ENCODE measurements at regions not wholly inside any gene's neighbourhood (a gene's known extent, or its start where the extent isn't known, plus 50 kb on each side); places are given as distances from the start of the nearest gene placed in this dataset.

- H3K9me3 ChIP-seq (ENCODE audit: low read length) = peaks cover 6% of the 10 kb centered on the region
- no peaks in the 10 kb centered on the region for H3K27me3 ChIP-seq (ENCODE audit: low read length)
- no peak overlapping the region for H3K27ac ChIP-seq (ENCODE audit: low read length)
- no peaks in the 10 kb centered on the region for H3K79me2 ChIP-seq (ENCODE audit: low read length)
- no peaks in the 10 kb centered on the region for H3K36me3 ChIP-seq (ENCODE audit: insufficient read depth, low read length)
- no peaks in the 10 kb centered on the region for H3K4me1 ChIP-seq (ENCODE audit: low read length)
- DNase-seq = no peak
- no peak overlapping the region for H3K4me2 ChIP-seq (ENCODE audit: low read depth, low read length, poor library complexity, severe bottlenecking)
- H2AFZ ChIP-seq (ENCODE audit: low read length) = no peak overlapping the region
- no peaks in the 10 kb centered on the region for H4K20me1 ChIP-seq (ENCODE audit: insufficient read depth, low read depth, low read length)
- no peaks in the 10 kb centered on the region for H3K9me2 ChIP-seq (replicated peaks; ENCODE audit: insufficient read depth, low read length)
- H3K9ac ChIP-seq (ENCODE audit: low read length) = no peak overlapping the region
- H3K4me3 ChIP-seq (ENCODE audit: low read length) = no peak overlapping the region
These were observed 110.4 kb upstream of the PARD3B start for GRCh38 chr2:204434660-204435462.

- H3K27ac ChIP-seq (ENCODE audit: low read length) = no peak overlapping the region
- no peak overlapping the region for H2AFZ ChIP-seq (ENCODE audit: low read length)
- no peaks in the 10 kb centered on the region for H3K27me3 ChIP-seq (ENCODE audit: low read length)
- no peaks in the 10 kb centered on the region for H3K36me3 ChIP-seq (ENCODE audit: insufficient read depth, low read length)
- peaks cover 6% of the 10 kb centered on the region for H3K9me3 ChIP-seq (ENCODE audit: low read length)
- no peaks in the 10 kb centered on the region for H3K79me2 ChIP-seq (ENCODE audit: low read length)
- no peak overlapping the region for H3K4me2 ChIP-seq (ENCODE audit: low read depth, low read length, poor library complexity, severe bottlenecking)
- H3K9me2 ChIP-seq (replicated peaks; ENCODE audit: insufficient read depth, low read length) = no peaks in the 10 kb centered on the region
- no peak overlapping the region for H3K4me3 ChIP-seq (ENCODE audit: low read length)
- no peak overlapping the region for H3K9ac ChIP-seq (ENCODE audit: low read length)
- H3K4me1 ChIP-seq (ENCODE audit: low read length) = no peaks in the 10 kb centered on the region
- no peak for DNase-seq
- H4K20me1 ChIP-seq (ENCODE audit: insufficient read depth, low read depth, low read length) = no peaks in the 10 kb centered on the region
These were observed 109.0 kb upstream of the PARD3B start for GRCh38 chr2:204436230-204436629.

GRCh38 chr2:204437408-204437807 lies 107.9 kb upstream of the PARD3B start:
- Histone ChIP-seq H3K4me3 (ENCODE audit: low read length) (no peak overlapping the region), H3K4me1 (ENCODE audit: low read length) (no peaks in the 10 kb centered on the region), H2AFZ (ENCODE audit: low read length) (no peak overlapping the region), H3K79me2 (ENCODE audit: low read length) (no peaks in the 10 kb centered on the region), H3K4me2 (ENCODE audit: low read depth, low read length, poor library complexity, severe bottlenecking) (no peak overlapping the region), H3K9me3 (ENCODE audit: low read length) (peaks cover under 1% of the 10 kb centered on the region; the same call in 1 of the 2 replicates), H4K20me1 (ENCODE audit: insufficient read depth, low read depth, low read length) (no peaks in the 10 kb centered on the region), H3K27ac (ENCODE audit: low read length) (no peak overlapping the region), H3K9me2 (replicated peaks; ENCODE audit: insufficient read depth, low read length) (no peaks in the 10 kb centered on the region), H3K27me3 (ENCODE audit: low read length) (no peaks in the 10 kb centered on the region), H3K36me3 (ENCODE audit: insufficient read depth, low read length) (no peaks in the 10 kb centered on the region), H3K9ac (ENCODE audit: low read length) (no peak overlapping the region)
- DNase-seq = no peak

GRCh38 chr2:204437815-204438756 lies 107.2 kb upstream of the PARD3B start:
- Histone ChIP-seq H3K4me3 (ENCODE audit: low read length) (no peak overlapping the region), H4K20me1 (ENCODE audit: insufficient read depth, low read depth, low read length) (no peaks in the 10 kb centered on the region), H3K4me2 (ENCODE audit: low read depth, low read length, poor library complexity, severe bottlenecking) (no peak overlapping the region), H3K9me2 (replicated peaks; ENCODE audit: insufficient read depth, low read length) (no peaks in the 10 kb centered on the region), H3K9ac (ENCODE audit: low read length) (no peak overlapping the region), H3K27me3 (ENCODE audit: low read length) (no peaks in the 10 kb centered on the region), H3K79me2 (ENCODE audit: low read length) (no peaks in the 10 kb centered on the region), H3K36me3 (ENCODE audit: insufficient read depth, low read length) (no peaks in the 10 kb centered on the region), H3K9me3 (ENCODE audit: low read length) (no peaks in the 10 kb centered on the region), H3K4me1 (ENCODE audit: low read length) (no peaks in the 10 kb centered on the region), H3K27ac (ENCODE audit: low read length) (no peak overlapping the region), H2AFZ (ENCODE audit: low read length) (no peak overlapping the region)
- DNase-seq = no peak

GRCh38 chr2:204441316-204441715 lies 104.0 kb upstream of the PARD3B start:
- no peaks in the 10 kb centered on the region for H4K20me1 ChIP-seq (ENCODE audit: insufficient read depth, low read depth, low read length)
- H3K9ac ChIP-seq (ENCODE audit: low read length) = no peak overlapping the region
- H3K36me3 ChIP-seq (ENCODE audit: insufficient read depth, low read length) = no peaks in the 10 kb centered on the region
- H3K9me2 ChIP-seq (replicated peaks; ENCODE audit: insufficient read depth, low read length) = no peaks in the 10 kb centered on the region
- H3K4me3 ChIP-seq (ENCODE audit: low read length) = no peak overlapping the region
- no peaks in the 10 kb centered on the region for H3K79me2 ChIP-seq (ENCODE audit: low read length)
- no peak for DNase-seq
- no peaks in the 10 kb centered on the region for H3K27me3 ChIP-seq (ENCODE audit: low read length)
- H3K4me2 ChIP-seq (ENCODE audit: low read depth, low read length, poor library complexity, severe bottlenecking) = no peak overlapping the region
- no peak overlapping the region for H2AFZ ChIP-seq (ENCODE audit: low read length)
- H3K27ac ChIP-seq (ENCODE audit: low read length) = no peak overlapping the region
- H3K4me1 ChIP-seq (ENCODE audit: low read length) = no peaks in the 10 kb centered on the region
- no peaks in the 10 kb centered on the region for H3K9me3 ChIP-seq (ENCODE audit: low read length)

GRCh38 chr2:204445149-204445548 lies 100.1 kb upstream of the PARD3B start:
- no peaks in the 10 kb centered on the region for H3K36me3 ChIP-seq (ENCODE audit: insufficient read depth, low read length)
- no peak overlapping the region for H3K4me2 ChIP-seq (ENCODE audit: low read depth, low read length, poor library complexity, severe bottlenecking)
- H3K4me1 ChIP-seq (ENCODE audit: low read length) = no peaks in the 10 kb centered on the region
- no peak overlapping the region for H3K4me3 ChIP-seq (ENCODE audit: low read length)
- H4K20me1 ChIP-seq (ENCODE audit: insufficient read depth, low read depth, low read length) = no peaks in the 10 kb centered on the region
- DNase-seq = no peak
- no peaks in the 10 kb centered on the region for H3K79me2 ChIP-seq (ENCODE audit: low read length)
- H3K9ac ChIP-seq (ENCODE audit: low read length) = no peak overlapping the region
- no peaks in the 10 kb centered on the region for H3K9me3 ChIP-seq (ENCODE audit: low read length)
- H2AFZ ChIP-seq (ENCODE audit: low read length) = no peak overlapping the region
- no peaks in the 10 kb centered on the region; the same call in 1 of the 2 replicates for H3K9me2 ChIP-seq (replicated peaks; ENCODE audit: insufficient read depth, low read length)
- no peaks in the 10 kb centered on the region for H3K27me3 ChIP-seq (ENCODE audit: low read length)
- no peak overlapping the region for H3K27ac ChIP-seq (ENCODE audit: low read length)

- no peak overlapping the region for H3K9ac ChIP-seq (ENCODE audit: low read length)
- H3K79me2 ChIP-seq (ENCODE audit: low read length) = no peaks in the 10 kb centered on the region
- no peaks in the 10 kb centered on the region for H3K27me3 ChIP-seq (ENCODE audit: low read length)
These were observed 97.6 kb upstream of the PARD3B start for GRCh38 chr2:204447722-204448121.

GRCh38 chr2:204449977-204450376 lies 95.3 kb upstream of the PARD3B start:
- Histone ChIP-seq H3K36me3 (ENCODE audit: insufficient read depth, low read length) (no peaks in the 10 kb centered on the region), H3K27me3 (ENCODE audit: low read length) (no peaks in the 10 kb centered on the region), H3K9ac (ENCODE audit: low read length) (no peak overlapping the region), H4K20me1 (ENCODE audit: insufficient read depth, low read depth, low read length) (no peaks in the 10 kb centered on the region), H3K4me2 (ENCODE audit: low read depth, low read length, poor library complexity, severe bottlenecking) (no peak overlapping the region), H3K4me3 (ENCODE audit: low read length) (no peak overlapping the region), H3K9me3 (ENCODE audit: low read length) (no peaks in the 10 kb centered on the region), H2AFZ (ENCODE audit: low read length) (no peak overlapping the region), H3K4me1 (ENCODE audit: low read length) (no peaks in the 10 kb centered on the region), H3K9me2 (replicated peaks; ENCODE audit: insufficient read depth, low read length) (no peaks in the 10 kb centered on the region; the same call in 1 of the 2 replicates), H3K27ac (ENCODE audit: low read length) (no peak overlapping the region), H3K79me2 (ENCODE audit: low read length) (no peaks in the 10 kb centered on the region)
- no peak for DNase-seq

More at GRCh38 chr2:204447722-204448121, 97.6 kb upstream of the PARD3B start:
- Histone ChIP-seq H3K27ac (ENCODE audit: low read length) (no peak overlapping the region), H2AFZ (ENCODE audit: low read length) (no peak overlapping the region), H3K4me2 (ENCODE audit: low read depth, low read length, poor library complexity, severe bottlenecking) (no peak overlapping the region), H3K9me3 (ENCODE audit: low read length) (no peaks in the 10 kb centered on the region), H3K4me1 (ENCODE audit: low read length) (no peaks in the 10 kb centered on the region), H3K9me2 (replicated peaks; ENCODE audit: insufficient read depth, low read length) (no peaks in the 10 kb centered on the region; the same call in 1 of the 2 replicates), H3K4me3 (ENCODE audit: low read length) (no peak overlapping the region), H3K36me3 (ENCODE audit: insufficient read depth, low read length) (no peaks in the 10 kb centered on the region), H4K20me1 (ENCODE audit: insufficient read depth, low read depth, low read length) (no peaks in the 10 kb centered on the region)
- DNase-seq = no peak
